ENCODE measurements at regions not wholly inside any gene's neighbourhood (a gene's known extent, or its start where the extent isn't known, plus 50 kb on each side); places are given as distances from the start of the nearest gene placed in this dataset.

DNA sequence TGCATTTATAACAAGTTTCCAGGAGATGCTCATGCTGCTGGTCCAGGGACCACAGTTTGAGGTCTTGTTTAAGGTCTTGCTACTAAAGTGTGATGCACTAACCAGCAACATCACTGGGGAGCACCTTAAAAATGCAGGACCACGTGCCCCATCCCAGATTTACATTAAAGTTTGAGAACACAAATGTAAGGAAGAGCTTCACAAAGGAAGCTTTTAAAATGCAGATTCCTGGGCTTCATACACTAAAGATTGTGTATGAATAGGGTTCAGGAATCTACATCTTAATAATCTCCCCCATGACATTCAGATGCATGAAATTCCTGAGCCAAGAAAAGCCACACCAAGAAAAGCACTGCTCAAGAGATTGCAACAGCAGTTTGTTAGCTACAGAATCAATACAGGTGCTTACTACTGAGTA, 235.3 kb upstream of the TANK start:
- Histone ChIP-seq H3K4me3 (no peak overlapping the region), H3K4me1 (no peaks in the 10 kb centered on the region), H3K36me3 (no peaks in the 10 kb centered on the region), H3K27me3 (replicated peaks in 1 of 7) (no peaks in the 10 kb centered on the region), H3K27ac (no peak overlapping the region), H3K9me3 (no peaks in the 10 kb centered on the region)
- intact Hi-C loops (cut with DNase I; ENCODE audit: low total_unique reads), result no loop called here
- TF ChIP-seq, protein P1, sequence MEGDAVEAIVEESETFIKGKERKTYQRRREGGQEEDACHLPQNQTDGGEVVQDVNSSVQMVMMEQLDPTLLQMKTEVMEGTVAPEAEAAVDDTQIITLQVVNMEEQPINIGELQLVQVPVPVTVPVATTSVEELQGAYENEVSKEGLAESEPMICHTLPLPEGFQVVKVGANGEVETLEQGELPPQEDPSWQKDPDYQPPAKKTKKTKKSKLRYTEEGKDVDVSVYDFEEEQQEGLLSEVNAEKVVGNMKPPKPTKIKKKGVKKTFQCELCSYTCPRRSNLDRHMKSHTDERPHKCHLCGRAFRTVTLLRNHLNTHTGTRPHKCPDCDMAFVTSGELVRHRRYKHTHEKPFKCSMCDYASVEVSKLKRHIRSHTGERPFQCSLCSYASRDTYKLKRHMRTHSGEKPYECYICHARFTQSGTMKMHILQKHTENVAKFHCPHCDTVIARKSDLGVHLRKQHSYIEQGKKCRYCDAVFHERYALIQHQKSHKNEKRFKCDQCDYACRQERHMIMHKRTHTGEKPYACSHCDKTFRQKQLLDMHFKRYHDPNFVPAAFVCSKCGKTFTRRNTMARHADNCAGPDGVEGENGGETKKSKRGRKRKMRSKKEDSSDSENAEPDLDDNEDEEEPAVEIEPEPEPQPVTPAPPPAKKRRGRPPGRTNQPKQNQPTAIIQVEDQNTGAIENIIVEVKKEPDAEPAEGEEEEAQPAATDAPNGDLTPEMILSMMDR (IDR thresholded peaks at IDR 0.05 in 8 of 11, conservative IDR thresholded peaks at IDR 0.05 in 3 of 11), result no peak
- TF ChIP-seq POLR2AphosphoS5 (IDR thresholded peaks at IDR 0.05) (no peak), POLR2A (IDR thresholded peaks at IDR 0.05) (no peak)
- no peak for DNase-seq
- WGBS, 5 donors, result 70 to 87% (median 76%) methylated on average over 1 of the region's 1 CpG

DNA sequence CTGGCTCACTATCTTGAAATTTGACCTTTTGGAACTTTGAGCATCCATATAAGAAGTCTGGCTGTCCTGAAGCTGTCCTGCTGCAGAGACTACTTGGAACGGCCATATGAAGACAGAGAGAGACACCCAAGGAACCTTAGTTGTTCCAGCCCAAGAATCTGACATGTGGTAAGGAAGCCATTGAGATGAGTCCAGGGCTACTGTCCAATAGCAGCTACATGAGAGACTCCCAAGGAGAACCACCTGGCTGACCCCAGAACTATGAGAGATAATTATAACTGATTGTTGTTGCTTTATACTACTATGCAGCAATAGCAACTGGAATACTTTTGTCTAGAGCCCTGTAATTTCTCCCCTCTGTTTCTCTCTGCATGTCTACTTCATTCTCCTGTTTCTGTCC, 234.3 kb upstream of the TANK start:
- 50 to 100% (median 88%) methylated on average over 1 of the region's 1 CpG for WGBS, 5 donors
- intact Hi-C loops (cut with DNase I; ENCODE audit: low total_unique reads), result no loop called here
- Histone ChIP-seq H3K27me3 (replicated peaks in 1 of 7) (no peaks in the 10 kb centered on the region), H3K4me1 (no peaks in the 10 kb centered on the region), H3K4me3 (no peak overlapping the region), H3K36me3 (no peaks in the 10 kb centered on the region), H3K9me3 (no peaks in the 10 kb centered on the region), H3K27ac (no peak overlapping the region)
- TF ChIP-seq, protein P1 (IDR thresholded peaks at IDR 0.05 in 8 of 11, conservative IDR thresholded peaks at IDR 0.05 in 3 of 11), result no peak
- no peak for TF ChIP-seq POLR2AphosphoS5 (IDR thresholded peaks at IDR 0.05)
- TF ChIP-seq POLR2A (IDR thresholded peaks at IDR 0.05), result no peak
- no peak for DNase-seq

DNA sequence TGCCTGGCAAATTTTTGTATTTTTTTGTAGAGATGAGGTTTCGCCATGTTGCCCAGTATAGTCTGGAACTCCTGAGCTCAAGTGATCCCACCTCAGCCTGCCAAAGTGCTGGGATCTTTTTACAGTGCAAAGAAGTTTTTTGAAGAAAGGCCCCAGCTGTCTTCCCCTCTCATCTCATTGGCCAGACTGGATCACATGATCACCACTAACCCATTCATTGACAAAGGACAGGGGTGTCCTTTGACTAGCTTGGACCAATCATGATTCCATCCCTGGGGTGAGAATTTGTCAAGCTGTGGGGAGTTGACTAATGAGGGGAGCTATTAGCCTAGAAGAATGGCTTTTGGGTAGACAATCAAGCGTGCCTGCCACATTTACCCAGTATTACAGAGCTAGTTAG, 232.9 kb upstream of the TANK start:
- TF ChIP-seq, protein P1 (IDR thresholded peaks at IDR 0.05 in 8 of 11, conservative IDR thresholded peaks at IDR 0.05 in 3 of 11), result no peak
- TF ChIP-seq POLR2A (IDR thresholded peaks at IDR 0.05) (no peak), POLR2AphosphoS5 (IDR thresholded peaks at IDR 0.05) (no peak)
- intact Hi-C loops (cut with DNase I; ENCODE audit: low total_unique reads), result no loop called here
- Histone ChIP-seq H3K27me3 (replicated peaks in 1 of 7) (peaks cover 0 to 4% (median 0%) of the 10 kb centered on the region in 7 donors), H3K36me3 (no peaks in the 10 kb centered on the region), H3K4me3 (no peak overlapping the region), H3K27ac (no peak overlapping the region), H3K4me1 (no peaks in the 10 kb centered on the region), H3K9me3 (no peaks in the 10 kb centered on the region)
- no peak for DNase-seq
- WGBS, 5 donors, result 41 to 50% (median 44%) methylated on average over 2 of the region's 2 CpGs

DNA sequence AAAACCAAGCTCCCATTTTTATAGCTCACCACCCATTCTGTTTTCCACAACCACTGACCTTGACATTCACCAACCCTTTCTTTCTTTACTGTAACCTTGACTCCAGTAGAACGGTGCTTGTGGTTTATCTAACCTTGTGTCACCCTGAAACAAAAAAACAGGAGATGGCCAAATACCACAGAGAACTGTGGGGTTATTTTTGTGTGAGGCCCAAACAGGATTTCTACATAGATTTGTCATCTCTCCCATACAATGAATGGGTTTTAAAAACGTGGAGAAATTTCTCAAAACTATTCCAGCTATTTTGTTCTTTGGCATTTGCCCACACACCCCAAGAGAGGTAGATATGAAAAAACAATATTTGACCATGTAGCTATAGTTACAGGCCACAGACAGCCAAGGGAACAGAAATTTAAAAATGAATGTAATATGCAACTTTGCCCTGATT, 231.3 kb upstream of the TANK start:
- DNase-seq, result no peak

More for the DNA sequence above, 231.3 kb upstream of the TANK start:
- H3K27me3 ChIP-seq (replicated peaks in 1 of 7), result peaks cover 0 to 4% (median 0%) of the 10 kb centered on the region in 7 donors
- peak overlapping the region in 2 of 8 donors; percentile 13 to 15 for H3K27ac ChIP-seq
- H3K9me3 ChIP-seq, result no peaks in the 10 kb centered on the region
- WGBS, 5 donors, result 26 to 53% (median 34%) methylated on average over 2 of the region's 2 CpGs
- intact Hi-C loops (cut with DNase I; ENCODE audit: low total_unique reads), result no loop called here
- H3K4me3 ChIP-seq, result no peak overlapping the region
- TF ChIP-seq, protein P1 (IDR thresholded peaks at IDR 0.05 in 8 of 11, conservative IDR thresholded peaks at IDR 0.05 in 3 of 11), result no peak
- no peak for TF ChIP-seq POLR2A (IDR thresholded peaks at IDR 0.05)
- no peak for TF ChIP-seq POLR2AphosphoS5 (IDR thresholded peaks at IDR 0.05)
- H3K4me1 ChIP-seq, result no peaks in the 10 kb centered on the region
- H3K36me3 ChIP-seq, result no peaks in the 10 kb centered on the region
